H1 (cell line): ENCODE measurements at regions not wholly inside any gene's neighbourhood (a gene's known extent, or its start where the extent isn't known, plus 50 kb on each side); places are given as distances from the start of the nearest gene placed in this dataset.

Source experiments
- CTCF ChIA-PET: fragments of 300-600 bp; sonication (Branson Sonifier 250); formaldehyde crosslinking; loops from one replicate; lab custom pipeline; 2021; ENCODE audit not compliant: partially characterized antibody; lab: Charles Lee
- POLR2A ChIA-PET: fragments of 300-600 bp; sonication (Branson Sonifier 250); formaldehyde crosslinking; loops from one replicate; lab custom pipeline; 2021; ENCODE audit warnings: inconsistent platforms; ENCODE audit not compliant: partially characterized antibody; lab: Charles Lee
- DNase-seq, 2 experiments: peaks; one replicate each; pipeline versions ENCODE4 v3.0.0 to v3.0.0-alpha.2; 2010 to 2022; ENCODE audit warnings: low spot score in 2 of 2, low read depth in 1 of 2, mixed read lengths in 1 of 2
- FAIRE-seq: peaks from 2 replicates; lab custom pipeline; 2011; peaks lifted over from hg19 to GRCh38; lab: Jason Lieb, UNC
- H2AFZ ChIP-seq: 2 replicates; pipeline ENCODE4 v1.8.1; 2012; ENCODE audit warnings: low read length, inconsistent platforms
- H2AK5ac ChIP-seq: 2 replicates; pipeline ENCODE4 v1.6.1; 2013; ENCODE audit warnings: low read depth, low read length
- H2BK120ac ChIP-seq: replicated peaks from 2 replicates; pipeline ENCODE3; 2013; ENCODE audit warnings: low read depth, low read length, inconsistent platforms
- H2BK12ac ChIP-seq: 2 replicates; pipeline ENCODE4 v1.6.1; 2013; ENCODE audit warnings: low read depth, low read length
- H2BK15ac ChIP-seq: 2 replicates; pipeline ENCODE4 v1.6.1; 2013; ENCODE audit warnings: low read length
- H2BK20ac ChIP-seq: 2 replicates; pipeline ENCODE4 v1.6.1; 2013; ENCODE audit warnings: low read length
- H2BK5ac ChIP-seq: 2 replicates; pipeline ENCODE4 v1.6.1; 2013; ENCODE audit warnings: low read depth, low read length
- H3K14ac ChIP-seq: 2 replicates; pipeline ENCODE4 v1.6.1; 2013; ENCODE audit warnings: inconsistent platforms; ENCODE audit not compliant: insufficient read length
- H3K18ac ChIP-seq: 2 replicates; pipeline ENCODE4 v1.6.1; 2013; ENCODE audit warnings: low read length; ENCODE audit errors: extremely low read depth
- H3K23ac ChIP-seq: 2 replicates; pipeline ENCODE4 v1.6.1; 2013; ENCODE audit warnings: inconsistent platforms; ENCODE audit not compliant: insufficient read length
- H3K23me2 ChIP-seq: 2 replicates; pipeline ENCODE4 v1.6.1; 2013; ENCODE audit warnings: low read depth, low read length
- H3K27ac ChIP-seq: 2 replicates; pipeline ENCODE4 v1.6.1; 2011; ENCODE audit warnings: low read depth, low read length, inconsistent platforms
- H3K27me3 ChIP-seq, 4 experiments: replicated peaks in 1 of 4; 1 replicate in 1 of 4; 2 replicates in 3 of 4; pipeline versions ENCODE4 v1.6.1 to v1.8.1; 2011 to 2013; ENCODE audit warnings: low read length in 3 of 4, mild to moderate bottlenecking in 3 of 4, inconsistent platforms in 2 of 4, mixed read lengths in 2 of 4, moderate library complexity in 1 of 4; ENCODE audit not compliant: control insufficient read depth in 3 of 4, insufficient read depth in 3 of 4; ENCODE audit errors: extremely low read depth in 1 of 4
- H3K36me3 ChIP-seq, 4 experiments: 2 replicates each; pipeline versions ENCODE4 v1.6.1 to v1.8.1; 2011 to 2013; ENCODE audit warnings: mild to moderate bottlenecking in 4 of 4, low read length in 3 of 4, moderate library complexity in 2 of 4, control low read depth in 1 of 4, inconsistent platforms in 1 of 4; ENCODE audit not compliant: insufficient read depth in 4 of 4, control insufficient read depth in 2 of 4
- H3K4ac ChIP-seq: replicated peaks from 2 replicates; pipeline ENCODE3; 2013; ENCODE audit warnings: low read length, low read depth, mixed read lengths, inconsistent platforms; ENCODE audit not compliant: insufficient read length
- H3K4me1 ChIP-seq, 4 experiments: replicated peaks in 1 of 4; 1 replicate in 1 of 4; 2 replicates in 3 of 4; pipeline versions ENCODE4 v1.6.1 to v1.8.1; 2011 to 2013; ENCODE audit warnings: low read length in 3 of 4, inconsistent platforms in 2 of 4, mixed read lengths in 1 of 4; ENCODE audit not compliant: insufficient read depth in 4 of 4, control insufficient read depth in 3 of 4
- H3K4me2 ChIP-seq, 2 experiments: 2 replicates each; pipeline versions ENCODE4 v1.6.1 to v1.8.1; 2011 to 2013; ENCODE audit warnings: low read depth in 2 of 2, low read length in 2 of 2, control low read depth in 1 of 2, inconsistent platforms in 1 of 2, mild to moderate bottlenecking in 1 of 2; ENCODE audit not compliant: insufficient read depth in 1 of 2
- H3K4me3 ChIP-seq, 4 experiments: fragments of 200-600, 300-600 bp in 1 of 4; sonication (generic), shearing (Covaris generic), sonication (Bioruptor Twin) in 1 of 4; 2 replicates each; pipeline versions ENCODE4 v1.5.1 to v1.8.1; 2011 to 2016; ENCODE audit warnings: low read length in 4 of 4, low read depth in 3 of 4, control low read depth in 2 of 4, inconsistent platforms in 2 of 4, mild to moderate bottlenecking in 2 of 4, mixed read lengths in 1 of 4, moderate library complexity in 1 of 4; ENCODE audit not compliant: insufficient read depth in 2 of 4; ENCODE audit errors: extremely low read depth in 1 of 4
- H3K56ac ChIP-seq: replicated peaks from 2 replicates; pipeline ENCODE3; 2013; ENCODE audit warnings: low read depth, mild to moderate bottlenecking, mixed read lengths, low read length, inconsistent platforms; ENCODE audit not compliant: insufficient read length
- H3K79me1 ChIP-seq: 2 replicates; pipeline ENCODE4 v1.6.1; 2013; ENCODE audit warnings: low read depth, low read length, control low read depth
- H3K79me2 ChIP-seq, 2 experiments: 2 replicates each; pipeline versions ENCODE4 v1.6.1 to v1.8.1; 2012 to 2013; ENCODE audit warnings: low read length in 2 of 2, mild to moderate bottlenecking in 2 of 2, inconsistent platforms in 1 of 2; ENCODE audit not compliant: insufficient read depth in 2 of 2, control insufficient read depth in 1 of 2
- H3K9ac ChIP-seq, 4 experiments: replicated peaks in 1 of 4; 1 replicate in 1 of 4; 2 replicates in 3 of 4; pipeline versions ENCODE4 v1.6.1 to v1.8.1; 2011 to 2013; ENCODE audit warnings: low read depth in 3 of 4, low read length in 3 of 4, control low read depth in 2 of 4, mild to moderate bottlenecking in 2 of 4, moderate library complexity in 2 of 4, inconsistent platforms in 1 of 4; ENCODE audit errors: extremely low read depth in 1 of 4
- H3K9me3 ChIP-seq, 2 experiments: 2 replicates each; pipeline versions ENCODE4 v1.6.1 to v1.8.1; 2012 to 2013; ENCODE audit warnings: mild to moderate bottlenecking in 2 of 2, moderate library complexity in 2 of 2, control low read depth in 1 of 2, inconsistent platforms in 1 of 2, low read depth in 1 of 2, low read length in 1 of 2, mixed read lengths in 1 of 2; ENCODE audit not compliant: insufficient read depth in 2 of 2
- H4K20me1 ChIP-seq, 2 experiments: replicated peaks in 1 of 2; 2 replicates each; pipeline versions ENCODE3 to v1.8.1; 2011 to 2013; ENCODE audit warnings: inconsistent platforms in 2 of 2, low read length in 2 of 2, mild to moderate bottlenecking in 1 of 2; ENCODE audit not compliant: insufficient read depth in 2 of 2, control insufficient read depth in 1 of 2
- H4K5ac ChIP-seq: 2 replicates; pipeline ENCODE4 v1.6.1; 2013; ENCODE audit warnings: low read length, low read depth, mixed read lengths, inconsistent platforms; ENCODE audit not compliant: insufficient read length
- H4K8ac ChIP-seq: 2 replicates; pipeline ENCODE4 v1.8.0; 2013; ENCODE audit warnings: mild to moderate bottlenecking, moderate library complexity, low read length, inconsistent platforms; ENCODE audit not compliant: insufficient read depth; ENCODE audit errors: extremely low read depth
- H4K91ac ChIP-seq: replicated peaks from 2 replicates; pipeline ENCODE3; 2013; ENCODE audit warnings: low read length, mixed read lengths, inconsistent platforms; ENCODE audit not compliant: insufficient read length
- CHD1 ChIP-seq: IDR thresholded peaks from 2 replicates; pipeline ENCODE4 v1.6.1; 2012; ENCODE audit warnings: low read depth, low read length, improper control_type of control experiment
- CREB1 ChIP-seq: IDR thresholded peaks from 2 replicates; pipeline ENCODE4 v1.6.1; 2012; ENCODE audit warnings: inconsistent platforms
- GABPA ChIP-seq: IDR thresholded peaks from 2 replicates; pipeline ENCODE4 v1.6.1; 2011; ENCODE audit warnings: mild to moderate bottlenecking, low read length, moderate library complexity, borderline replicate concordance; ENCODE audit not compliant: insufficient read depth
- KDM1A ChIP-seq: fragments of 200-600, 300-600 bp; sonication (generic); IDR thresholded peaks from 2 replicates; pipeline ENCODE4 v1.7.1; 2016; ENCODE audit warnings: mild to moderate bottlenecking, low read length, borderline replicate concordance
- POLR2AphosphoS5 ChIP-seq: IDR thresholded peaks from 2 replicates; pipeline ENCODE4 v1.6.1; 2011; ENCODE audit warnings: low read depth, low read length
- RFX5 ChIP-seq: IDR thresholded peaks from 2 replicates; pipeline ENCODE4 v1.6.1; 2011; ENCODE audit warnings: low read depth, low read length, improper control_type of control experiment, borderline replicate concordance
- TAF1 ChIP-seq: IDR thresholded peaks from 2 replicates; pipeline ENCODE4 v1.6.1; 2011; ENCODE audit warnings: mild to moderate bottlenecking, low read depth, low read length
- YY1 ChIP-seq: IDR thresholded peaks from 2 replicates; pipeline ENCODE4 v1.6.1; 2011; ENCODE audit warnings: low read depth, mild to moderate bottlenecking, low read length
- WGBS, 2 experiments: shearing (Covaris generic) in 1 of 2; methylation state at CpG; one replicate each; pipeline versions ENCODE4 v1.1.6 to v1.1.7; 2013 to 2015; ENCODE audit warnings: low lambda C conversion rate in 2 of 2, mixed read lengths in 2 of 2, inconsistent platforms in 1 of 2, low coverage in 1 of 2, missing lambda C conversion rate in 1 of 2; ENCODE audit not compliant: insufficient replicate concordance in 2 of 2, insufficient coverage in 1 of 2, insufficient read length in 1 of 2; ENCODE audit errors: extremely low coverage in 1 of 2, missing lambda C conversion rate in 1 of 2; 5-methylcytosine and 5-hydroxymethylcytosine counted together
- TF ChIP-seq, protein P1 (sequence below): IDR thresholded peaks from 2 replicates; pipeline ENCODE4 v1.6.1; 2012; ENCODE audit warnings: low read length, inconsistent platforms
- TF ChIP-seq, protein P2 (sequence below): IDR thresholded peaks from 2 replicates; pipeline ENCODE4 v1.6.1; 2011; ENCODE audit warnings: low read depth, mild to moderate bottlenecking, low read length; ENCODE audit not compliant: insufficient read depth
- TF ChIP-seq, protein P3 (sequence below): IDR thresholded peaks from 2 replicates; pipeline ENCODE4 v1.6.1; 2012; ENCODE audit warnings: inconsistent platforms

DNA sequence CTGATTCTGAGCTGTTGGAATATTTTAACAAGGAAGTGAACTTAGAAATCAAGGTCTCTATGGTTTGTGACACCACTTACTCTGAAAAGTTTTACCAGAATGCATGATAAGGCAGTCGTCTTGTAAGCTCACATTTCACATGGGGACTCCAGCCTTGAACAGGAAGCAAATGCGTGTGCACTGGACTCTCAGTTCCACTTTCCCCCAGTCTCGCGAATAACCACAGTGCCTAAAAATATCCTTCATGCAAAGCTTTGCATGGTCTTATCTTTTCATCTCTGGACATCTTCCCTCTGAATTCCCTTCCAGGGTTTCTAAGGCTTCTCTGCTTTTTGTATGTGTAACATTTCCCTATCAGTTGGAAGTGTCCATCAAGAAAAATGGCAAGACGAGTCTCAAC lies 581.8 kb downstream of the NLGN4X start:
- CTCF ChIA-PET = no interaction called here
- H3K27me3 ChIP-seq = no peaks in the 10 kb centered on the region
- H3K4me1 ChIP-seq = peaks cover 0 to 24% (median 1%) of the 10 kb centered on the region in 4 experiments; a peak in 3 of 7 replicates
- no peak overlapping the region for H2AFZ ChIP-seq
- H4K8ac ChIP-seq = no peak overlapping the region
- no peak overlapping the region for H2AK5ac ChIP-seq
- POLR2A ChIA-PET = no interaction called here
- H2BK20ac ChIP-seq = no peak overlapping the region
- H3K9me3 ChIP-seq = no peaks in the 10 kb centered on the region
- no peaks in the 10 kb centered on the region for H3K36me3 ChIP-seq
- H3K4ac ChIP-seq = no peak overlapping the region
- H2BK12ac ChIP-seq = peak overlapping the region; percentile 87; the same call in 1 of the 2 replicates
- H4K91ac ChIP-seq = no peak overlapping the region
- FAIRE-seq (no peak), DNase-seq (no peak)
- no peak overlapping the region for H3K14ac ChIP-seq
- no peak overlapping the region for H3K18ac ChIP-seq
- H4K20me1 ChIP-seq = no peaks in the 10 kb centered on the region
- H3K4me3 ChIP-seq = no peak overlapping the region
- no peak overlapping the region for H3K23ac ChIP-seq
- no peaks in the 10 kb centered on the region for H3K79me1 ChIP-seq
- peaks cover 2% of the 10 kb centered on the region; the same call in 1 of the 2 replicates for H3K23me2 ChIP-seq
- WGBS, 2 experiments = 91% methylated on average over 5 of the region's 5 CpGs; no CpG with 5 or more reads in 1 of the 2 experiments
- H3K27ac ChIP-seq = no peak overlapping the region
- H2BK5ac ChIP-seq = peak overlapping the region; percentile 35; the same call in 1 of the 2 replicates
- H2BK120ac ChIP-seq = no peak overlapping the region
- no peak overlapping the region for H2BK15ac ChIP-seq
- H3K4me2 ChIP-seq = no peak overlapping the region
- H3K9ac ChIP-seq = no peak overlapping the region
- H3K79me2 ChIP-seq = no peaks in the 10 kb centered on the region
- TF ChIP-seq GABPA (no peak), TAF1 (no peak), CREB1 (no peak), RFX5 (no peak), CHD1 (no peak), KDM1A (no peak), POLR2AphosphoS5 (no peak), YY1 (no peak)
- TF ChIP-seq, protein P1, sequence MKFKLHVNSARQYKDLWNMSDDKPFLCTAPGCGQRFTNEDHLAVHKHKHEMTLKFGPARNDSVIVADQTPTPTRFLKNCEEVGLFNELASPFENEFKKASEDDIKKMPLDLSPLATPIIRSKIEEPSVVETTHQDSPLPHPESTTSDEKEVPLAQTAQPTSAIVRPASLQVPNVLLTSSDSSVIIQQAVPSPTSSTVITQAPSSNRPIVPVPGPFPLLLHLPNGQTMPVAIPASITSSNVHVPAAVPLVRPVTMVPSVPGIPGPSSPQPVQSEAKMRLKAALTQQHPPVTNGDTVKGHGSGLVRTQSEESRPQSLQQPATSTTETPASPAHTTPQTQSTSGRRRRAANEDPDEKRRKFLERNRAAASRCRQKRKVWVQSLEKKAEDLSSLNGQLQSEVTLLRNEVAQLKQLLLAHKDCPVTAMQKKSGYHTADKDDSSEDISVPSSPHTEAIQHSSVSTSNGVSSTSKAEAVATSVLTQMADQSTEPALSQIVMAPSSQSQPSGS = no peak
- TF ChIP-seq, protein P2, sequence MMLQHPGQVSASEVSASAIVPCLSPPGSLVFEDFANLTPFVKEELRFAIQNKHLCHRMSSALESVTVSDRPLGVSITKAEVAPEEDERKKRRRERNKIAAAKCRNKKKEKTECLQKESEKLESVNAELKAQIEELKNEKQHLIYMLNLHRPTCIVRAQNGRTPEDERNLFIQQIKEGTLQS = no peak
- TF ChIP-seq, protein P3, sequence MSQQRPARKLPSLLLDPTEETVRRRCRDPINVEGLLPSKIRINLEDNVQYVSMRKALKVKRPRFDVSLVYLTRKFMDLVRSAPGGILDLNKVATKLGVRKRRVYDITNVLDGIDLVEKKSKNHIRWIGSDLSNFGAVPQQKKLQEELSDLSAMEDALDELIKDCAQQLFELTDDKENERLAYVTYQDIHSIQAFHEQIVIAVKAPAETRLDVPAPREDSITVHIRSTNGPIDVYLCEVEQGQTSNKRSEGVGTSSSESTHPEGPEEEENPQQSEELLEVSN = no peak
- no peak overlapping the region for H3K56ac ChIP-seq
- H4K5ac ChIP-seq = no peak overlapping the region
